NCI-H748 (cell line): ENCODE measurements at regions not wholly inside any gene's neighbourhood (a gene's known extent, or its start where the extent isn't known, plus 50 kb on each side); places are given as distances from the start of the nearest gene placed in this dataset.

Experiments
- DNase-seq: peaks from one replicate; lab custom pipeline; 2025; ENCODE audit not compliant: unreplicated experiment; lab: John Stamatoyannopoulos, UW

- no peak for DNase-seq
Measured at GRCh38 chr3:21357241-21357640, 393.8 kb downstream of the ZNF385D start.

DNA sequence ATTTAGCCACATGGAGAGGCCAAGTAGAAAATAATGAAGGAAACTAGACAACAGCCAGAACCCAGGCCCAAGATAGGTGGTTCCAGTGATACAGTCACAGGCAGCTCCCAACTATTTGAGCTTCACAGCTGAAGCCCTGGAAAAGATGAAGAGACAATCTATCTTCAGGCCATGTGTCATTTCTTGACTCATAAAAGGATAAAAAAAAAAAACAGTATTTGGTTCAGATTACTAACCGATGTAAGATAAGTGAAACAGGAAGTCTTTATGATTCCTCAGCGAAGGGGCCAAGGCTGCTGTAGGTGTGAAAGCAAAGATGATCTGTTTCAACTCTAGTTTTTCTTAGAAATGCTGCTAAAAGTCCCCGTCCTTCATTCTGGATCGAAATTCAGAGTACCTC lies 394.6 kb downstream of the ZNF385D start:
- DNase-seq, result no peak

GRCh38 chr3:21345382-21345976 lies 405.5 kb downstream of the ZNF385D start:
- DNase-seq, result no peak

DNA sequence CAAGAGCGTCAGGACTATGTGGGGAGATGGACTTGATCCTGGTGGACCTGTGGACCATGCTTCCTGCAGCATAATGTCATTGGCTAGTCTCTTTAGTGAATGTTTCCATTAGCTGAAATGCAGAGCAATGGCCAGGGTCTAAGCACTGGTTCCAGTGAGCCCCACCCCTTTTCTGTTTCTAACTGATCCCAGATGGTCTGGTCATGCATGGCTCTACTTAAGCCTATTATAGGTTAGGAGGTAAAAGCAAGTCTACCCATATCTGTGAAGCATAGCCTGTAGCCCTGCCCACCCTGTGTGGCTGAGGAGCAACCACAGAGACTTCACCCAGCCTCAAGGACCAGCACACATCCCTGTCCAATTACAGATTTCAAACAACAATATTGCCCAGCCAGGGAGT lies 419.2 kb downstream of the ZNF385D start:
- DNase-seq, result no peak

DNA sequence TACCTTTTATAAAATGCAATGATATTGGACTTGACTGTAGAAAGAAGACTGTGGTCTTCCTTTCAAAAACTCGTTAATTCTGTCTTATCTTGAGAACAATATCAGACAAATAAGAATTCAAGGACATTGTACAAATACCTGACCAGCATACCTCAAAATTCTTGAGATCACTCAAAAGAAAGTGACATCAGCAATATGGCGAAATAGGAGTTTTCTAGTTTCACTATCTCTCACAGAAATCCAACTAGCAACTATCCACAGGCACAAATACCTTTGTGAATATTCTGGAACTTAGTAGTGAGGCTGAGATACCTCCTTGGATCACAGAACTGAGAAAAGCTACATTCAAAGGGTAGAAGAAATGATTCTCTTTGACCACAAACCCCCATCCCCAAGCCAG lies 419.7 kb downstream of the ZNF385D start:
- no peak for DNase-seq

DNA sequence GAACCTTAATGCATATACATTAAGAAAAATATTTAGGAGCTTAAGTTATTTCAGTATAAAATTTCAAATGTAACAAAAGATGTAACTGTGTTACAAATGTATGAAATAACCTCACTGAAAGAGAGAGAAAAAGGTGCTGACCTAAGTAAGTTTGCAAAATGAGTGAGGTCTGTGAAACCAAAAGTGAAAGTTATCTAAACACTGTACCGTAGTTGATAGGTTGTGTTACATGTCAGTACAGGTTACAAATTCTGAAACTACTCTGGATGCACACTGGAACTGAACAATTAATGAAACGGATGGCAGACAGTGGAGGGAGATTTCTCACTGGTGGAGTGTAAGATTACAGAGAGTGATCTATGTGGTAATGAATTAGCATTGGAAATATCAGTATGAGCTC lies 420.7 kb downstream of the ZNF385D start:
- DNase-seq, result no peak

DNA sequence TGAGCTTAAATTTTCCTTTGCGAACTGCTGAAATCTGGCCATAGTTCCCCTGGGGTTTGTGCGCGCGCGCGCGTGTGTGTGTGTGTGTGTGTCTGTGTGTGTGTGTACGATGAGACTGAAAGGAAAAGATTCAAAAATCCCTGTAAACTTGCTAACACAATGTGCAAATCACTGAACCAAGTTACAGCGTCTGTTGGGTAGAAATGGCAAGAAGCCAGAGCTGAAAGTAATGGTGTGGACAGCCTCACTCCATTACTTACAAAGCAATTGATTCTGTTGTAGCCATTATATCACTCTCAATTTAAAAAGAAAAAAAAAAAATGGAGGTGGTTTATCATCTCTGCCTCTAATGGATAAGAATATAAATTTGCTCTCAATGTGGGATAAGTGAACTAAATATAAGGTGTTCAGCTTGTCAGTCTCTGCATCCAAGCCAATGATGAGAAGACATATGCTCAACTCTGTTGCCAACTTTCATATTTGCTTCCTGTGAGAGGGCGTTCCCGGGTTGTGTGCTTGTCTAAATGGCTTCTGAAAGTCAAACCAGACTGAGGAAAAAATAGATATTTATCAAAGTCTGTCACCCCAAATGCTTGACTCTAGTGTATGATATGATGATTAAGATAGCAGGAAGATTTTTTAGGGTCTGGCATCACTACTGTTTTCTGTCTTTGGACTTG lies 422.2 kb downstream of the ZNF385D start:
- DNase-seq, result no peak

DNA sequence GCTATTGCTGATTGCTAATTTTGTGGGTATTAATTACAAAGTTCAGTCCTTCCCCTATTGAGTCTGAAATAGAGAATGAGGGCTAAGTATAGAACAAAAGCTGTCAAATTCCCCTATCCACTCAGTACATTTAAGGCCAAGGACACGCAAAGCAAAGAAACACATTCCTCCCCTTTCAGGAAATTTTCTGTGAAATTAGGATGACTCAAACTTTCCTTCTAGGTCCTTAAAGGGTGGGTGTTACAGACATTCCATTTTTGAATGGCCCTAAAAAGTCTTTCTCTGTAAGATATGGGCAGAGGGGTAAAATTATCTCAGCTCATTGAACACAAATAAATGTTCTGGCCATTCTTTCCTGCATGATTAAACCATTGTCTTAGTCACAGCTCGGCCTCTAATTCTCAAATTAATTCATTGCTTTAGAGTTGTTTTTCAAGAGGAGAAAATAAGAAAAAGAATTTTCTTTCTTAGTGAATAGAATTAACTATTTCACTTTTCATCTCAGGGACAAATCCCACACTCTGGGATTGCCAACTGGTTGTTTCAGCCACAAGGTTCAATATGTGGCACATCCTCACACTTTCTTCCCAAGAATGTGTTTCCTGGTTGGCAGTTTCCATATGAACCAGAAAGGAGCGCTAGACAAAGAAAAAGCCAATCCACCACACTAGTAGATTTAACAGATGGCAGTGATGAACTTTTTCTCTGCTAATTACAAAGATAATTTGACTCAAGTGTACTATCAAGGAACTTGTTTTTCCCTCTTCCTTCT lies 424.1 kb downstream of the ZNF385D start:
- DNase-seq, result no peak

- no peak for DNase-seq
Measured at GRCh38 chr3:21314688-21315087, 436.3 kb downstream of the ZNF385D start.

DNA sequence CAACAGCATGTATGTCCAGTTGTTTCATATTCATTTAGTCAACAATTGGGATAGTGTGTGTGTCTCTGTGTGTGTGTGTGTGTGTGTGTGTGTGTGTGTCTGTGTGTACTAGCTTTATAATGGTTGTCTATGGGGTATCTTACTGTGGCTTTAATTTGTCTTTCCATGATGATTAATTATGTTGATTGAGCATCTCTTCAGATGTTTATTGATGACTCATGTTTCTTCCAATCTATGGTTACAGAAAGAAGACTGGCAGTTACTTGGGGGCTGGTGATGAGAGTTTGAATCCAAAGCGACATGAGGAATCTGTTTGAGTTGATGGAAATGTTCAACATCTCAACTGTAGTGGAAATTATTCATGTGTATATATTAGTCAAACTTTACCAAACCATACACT lies 440.1 kb downstream of the ZNF385D start:
- no peak for DNase-seq

- no peak for DNase-seq
Measured at GRCh38 chr3:21310161-21310560, 440.8 kb downstream of the ZNF385D start.

- no peak for DNase-seq
Measured at GRCh38 chr3:21297304-21297703, 453.7 kb downstream of the ZNF385D start.

DNA sequence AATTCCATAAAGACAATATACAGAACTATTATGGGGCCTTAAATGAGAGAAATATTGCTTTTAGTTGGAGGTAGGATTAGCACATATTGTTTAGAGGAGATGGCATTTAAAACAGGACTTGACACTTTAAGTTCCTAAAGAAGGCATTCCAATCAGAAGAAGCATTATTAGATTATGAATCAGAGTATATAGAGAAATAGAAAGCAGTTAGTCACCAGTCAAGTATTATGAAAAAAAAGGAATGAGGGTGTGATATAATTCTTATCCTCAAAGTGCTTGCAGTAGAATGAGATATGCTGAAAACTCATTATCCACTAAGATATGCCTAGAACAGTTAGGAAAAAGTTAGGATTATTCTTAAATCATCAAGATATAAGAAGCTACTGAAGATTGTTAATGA lies 456.2 kb downstream of the ZNF385D start:
- DNase-seq, result no peak

GRCh38 chr3:21292971-21293370 lies 458.0 kb downstream of the ZNF385D start:
- DNase-seq, result no peak

DNA sequence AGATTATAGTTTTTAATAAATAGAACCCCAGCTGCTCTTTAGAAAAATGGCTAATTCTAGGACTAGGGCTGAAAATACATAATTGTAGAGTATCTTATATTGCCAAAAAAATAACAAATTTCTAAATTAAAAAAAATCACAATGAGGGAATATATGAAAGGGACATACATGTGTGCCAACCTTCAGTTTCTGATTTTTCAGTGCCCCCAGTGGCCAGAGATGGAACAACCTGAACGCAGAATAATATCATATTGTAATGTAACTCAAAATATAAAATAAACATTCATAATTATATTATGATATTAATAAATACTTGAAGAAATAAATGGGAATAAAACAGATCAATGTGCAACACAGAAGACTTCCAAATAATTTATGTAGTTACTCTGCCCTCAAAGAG lies 460.5 kb downstream of the ZNF385D start:
- no peak for DNase-seq

GRCh38 chr3:21274079-21274571 lies 476.9 kb downstream of the ZNF385D start:
- DNase-seq, result no peak

DNA sequence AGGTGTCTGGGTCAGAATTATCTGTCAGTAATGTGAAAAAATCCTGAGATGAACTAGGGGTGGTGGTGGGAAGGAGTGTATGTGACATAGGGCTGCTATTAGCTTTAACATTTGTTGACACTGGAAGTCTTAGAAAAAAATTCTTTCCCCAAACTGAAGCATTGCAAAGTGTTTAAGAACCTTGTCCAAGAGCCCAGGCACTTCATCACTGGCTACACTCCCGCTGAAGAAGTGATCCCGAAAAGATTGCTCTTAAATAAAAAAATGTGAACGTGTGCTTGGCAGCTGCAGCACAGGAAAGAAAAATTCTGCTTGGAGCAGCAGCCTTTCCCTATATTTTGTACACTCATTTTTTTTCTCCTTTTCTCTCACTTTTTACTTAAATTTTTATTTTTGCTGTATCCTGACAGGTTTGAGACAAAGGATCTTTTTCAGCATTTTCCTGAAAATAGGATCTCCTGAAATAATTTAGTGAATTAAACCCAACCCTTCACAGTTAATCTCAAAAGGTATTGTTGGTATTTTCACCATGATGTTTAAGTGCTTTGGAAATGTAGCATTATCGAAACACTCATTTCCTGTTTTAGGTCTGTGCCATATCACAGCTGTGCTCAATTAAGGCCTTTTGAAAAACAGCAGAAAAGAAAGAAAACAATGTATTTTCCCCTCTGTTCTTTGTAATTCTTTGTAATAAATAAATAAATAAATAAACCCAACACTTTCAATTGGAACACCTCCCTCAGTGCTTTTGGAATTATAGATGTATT lies 477.6 kb downstream of the ZNF385D start:
- DNase-seq, result no peak

GRCh38 chr3:21271606-21272016 lies 479.4 kb downstream of the ZNF385D start:
- no peak for DNase-seq

- DNase-seq, result no peak
Measured at GRCh38 chr3:21269882-21270281, 481.1 kb downstream of the ZNF385D start.

GRCh38 chr3:21260507-21260906 lies 490.5 kb downstream of the ZNF385D start:
- no peak for DNase-seq

DNA sequence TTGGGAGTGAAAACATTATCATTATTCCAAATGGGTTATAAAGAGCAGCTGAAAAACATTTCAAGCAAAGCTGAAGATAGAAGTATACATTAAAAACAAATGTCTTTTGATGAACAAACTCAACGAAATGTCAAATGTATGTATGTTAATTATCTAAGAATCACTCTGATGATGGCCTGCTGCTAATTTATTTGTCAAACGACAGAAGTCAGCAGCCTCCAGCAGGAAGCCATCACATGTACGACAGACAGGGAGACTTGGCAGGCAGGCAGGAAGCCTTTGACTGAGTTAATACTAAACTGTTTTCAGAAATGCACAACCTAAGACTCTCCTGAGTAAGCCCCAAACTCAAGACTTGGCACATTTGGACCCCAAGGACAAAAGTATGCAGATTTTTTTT lies 491.1 kb downstream of the ZNF385D start:
- DNase-seq, result no peak
